Uterus (tissue), 3 donors: ENCODE measurements at regions not wholly inside any gene's neighbourhood (a gene's known extent, or its start where the extent isn't known, plus 50 kb on each side); places are given as distances from the start of the nearest gene placed in this dataset.

Experiments
- DNase-seq, 2 donors: peaks; one replicate each; pipeline ENCODE4 v3.0.0-alpha.2; 2019 to 2020
- H3K27ac ChIP-seq, 2 donors: fragments of 200-600 bp; sonication (generic); 1 replicate in 1 of 2; 2 replicates in 1 of 2; pipeline ENCODE4 v1.5.1; 2016 to 2018
- H3K27me3 ChIP-seq, 2 donors: fragments of 200-600 bp; sonication (generic); one replicate each; pipeline ENCODE4 v1.5.1; 2018 to 2019; ENCODE audit warnings: control low read depth in 1 of 2
- H3K36me3 ChIP-seq, 2 donors: fragments of 200-600 bp; sonication (generic); one replicate each; pipeline ENCODE4 v1.5.1; 2019; ENCODE audit warnings: control low read depth in 1 of 2
- H3K4me1 ChIP-seq, 2 donors: fragments of 200-600 bp; sonication (generic); one replicate each; pipeline ENCODE4 v1.5.1; 2018 to 2019; ENCODE audit warnings: control low read depth in 1 of 2
- H3K4me3 ChIP-seq, 2 donors: fragments of 200-600 bp; sonication (generic); 1 replicate in 1 of 2; 2 replicates in 1 of 2; pipeline ENCODE4 v1.5.1; 2018 to 2019; ENCODE audit warnings: mild to moderate bottlenecking in 1 of 2
- H3K9me3 ChIP-seq, 2 donors: fragments of 200-600 bp; sonication (generic); one replicate each; pipeline ENCODE4 v1.5.1; 2019; ENCODE audit warnings: control low read depth in 1 of 2
- CTCF ChIP-seq, 4 experiments: fragments of 200-600 bp in 2 of 4; fragments of 450-650 bp in 2 of 4; sonication (generic) in 2 of 4; IDR thresholded peaks; one replicate each; pipeline ENCODE4 v1.5.1; 2016 to 2019; ENCODE audit warnings: antibody characterized with exemption in 4 of 4, mild to moderate bottlenecking in 2 of 4, moderate library complexity in 1 of 4
- POLR2A ChIP-seq, 2 donors: fragments of 450-650 bp; IDR thresholded peaks; one replicate each; pipeline ENCODE4 v1.6.1; 2016; ENCODE audit warnings: antibody characterized with exemption in 2 of 2, mild to moderate bottlenecking in 1 of 2, moderate library complexity in 1 of 2
- intact Hi-C: fragments of 100-400 bp; cut with DNase I; formaldehyde crosslinking; loops from one replicate; pipeline ENCODE4 v1.15.1; 2023; ENCODE audit warnings: low total_unique reads
- donor health status: DM: yes; HTN: yes; CAD: no.

DNA sequence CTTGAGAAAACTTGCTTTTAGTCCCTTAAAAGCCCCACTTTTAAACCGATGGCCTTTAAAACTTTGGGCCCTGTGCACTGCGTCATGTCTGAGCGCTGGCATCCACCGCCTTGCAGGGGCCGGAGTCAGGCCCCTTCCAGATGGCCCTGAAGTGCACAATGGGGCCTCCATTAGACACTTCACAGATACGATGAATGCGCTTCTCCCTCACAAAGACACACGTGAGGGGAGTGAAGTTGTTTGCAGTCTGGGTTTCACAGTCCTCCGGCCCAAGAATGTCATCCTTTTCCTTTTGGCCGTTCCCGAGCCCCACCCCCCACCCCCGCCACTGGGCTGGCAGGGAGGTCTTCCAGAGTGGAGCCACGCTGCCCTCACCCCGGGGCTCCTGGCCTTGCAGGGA lies 415.1 kb upstream of the SALL3 start:
- TF ChIP-seq POLR2A (IDR thresholded peaks at IDR 0.05) (no peak), CTCF (IDR thresholded peaks at IDR 0.05) (no peak)
- no peak overlapping the region for H3K4me3 ChIP-seq
- H3K36me3 ChIP-seq = no peaks in the 10 kb centered on the region
- no peaks in the 10 kb centered on the region for H3K9me3 ChIP-seq
- no peak overlapping the region for H3K27ac ChIP-seq
- H3K27me3 ChIP-seq = no peaks in the 10 kb centered on the region
- no peaks in the 10 kb centered on the region for H3K4me1 ChIP-seq
- intact Hi-C loops = no loop called here
- no peak for DNase-seq

DNA sequence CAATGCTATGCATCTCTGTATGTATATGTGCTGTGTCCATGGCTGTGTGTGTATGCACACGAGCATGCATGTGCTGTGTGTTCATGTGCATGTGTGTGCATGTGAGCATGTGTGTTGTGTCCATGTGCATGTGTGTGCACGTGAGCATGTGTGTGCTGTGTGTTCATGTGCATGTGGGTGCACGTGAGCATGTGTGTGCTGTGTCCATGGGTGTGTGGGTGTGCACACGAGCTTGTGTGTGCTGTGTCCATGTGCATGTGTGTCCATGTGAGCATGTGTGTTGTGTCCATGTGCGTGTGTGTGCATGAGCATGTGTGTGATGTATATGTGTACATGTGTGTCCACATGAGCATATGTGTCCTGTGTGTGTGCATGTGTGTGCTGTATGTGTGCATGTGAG lies 414.4 kb upstream of the SALL3 start:
- no peaks in the 10 kb centered on the region for H3K9me3 ChIP-seq
- TF ChIP-seq CTCF (IDR thresholded peaks at IDR 0.05) (no peak), POLR2A (IDR thresholded peaks at IDR 0.05) (no peak)
- no peak overlapping the region for H3K27ac ChIP-seq
- no peak overlapping the region for H3K4me3 ChIP-seq
- no peaks in the 10 kb centered on the region for H3K27me3 ChIP-seq
- H3K4me1 ChIP-seq = no peaks in the 10 kb centered on the region
- intact Hi-C loops = no loop called here
- DNase-seq = no peak
- no peaks in the 10 kb centered on the region for H3K36me3 ChIP-seq

DNA sequence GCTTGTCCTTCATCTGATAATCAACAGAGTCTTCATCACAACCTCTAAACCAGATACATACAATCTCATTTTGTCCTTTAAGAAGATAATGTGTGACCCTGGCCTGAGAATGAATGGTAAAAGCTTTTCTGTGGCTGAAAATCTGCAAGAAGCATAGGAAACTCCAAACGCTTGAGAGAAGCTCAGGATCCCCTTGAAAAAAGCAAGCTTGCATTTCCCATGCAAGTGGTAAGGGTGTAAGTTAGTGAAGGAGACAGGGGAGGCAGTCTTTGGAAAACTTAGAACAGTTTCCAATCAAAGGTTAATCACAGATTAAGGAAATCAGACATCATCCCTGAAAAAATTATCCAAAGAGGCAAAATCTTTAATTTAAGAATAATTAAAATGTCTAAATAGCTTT lies 413.6 kb upstream of the SALL3 start:
- no peak for DNase-seq
- TF ChIP-seq POLR2A (IDR thresholded peaks at IDR 0.05) (no peak), CTCF (IDR thresholded peaks at IDR 0.05) (no peak)
- intact Hi-C loops = no loop called here
- no peak overlapping the region for H3K27ac ChIP-seq
- H3K9me3 ChIP-seq = no peaks in the 10 kb centered on the region
- no peaks in the 10 kb centered on the region for H3K36me3 ChIP-seq
- H3K4me3 ChIP-seq = no peak overlapping the region
- no peaks in the 10 kb centered on the region for H3K27me3 ChIP-seq
- H3K4me1 ChIP-seq = no peaks in the 10 kb centered on the region

- Histone ChIP-seq H3K36me3 (no peaks in the 10 kb centered on the region), H3K27ac (no peak overlapping the region), H3K9me3 (no peaks in the 10 kb centered on the region), H3K4me1 (no peaks in the 10 kb centered on the region), H3K27me3 (no peaks in the 10 kb centered on the region), H3K4me3 (no peak overlapping the region)
- DNase-seq = no peak
- TF ChIP-seq POLR2A (IDR thresholded peaks at IDR 0.05) = no peak
- intact Hi-C loops = no loop called here
These were observed 412.9 kb upstream of the SALL3 start for GRCh38 chr18:78566720-78567119.

GRCh38 chr18:78571063-78571785 lies 408.4 kb upstream of the SALL3 start:
- Histone ChIP-seq H3K36me3 (no peaks in the 10 kb centered on the region), H3K27me3 (no peaks in the 10 kb centered on the region), H3K9me3 (peaks cover 0 to 3% of the 10 kb centered on the region in 2 donors), H3K27ac (no peak overlapping the region), H3K4me3 (no peak overlapping the region), H3K4me1 (no peaks in the 10 kb centered on the region)
- TF ChIP-seq POLR2A (IDR thresholded peaks at IDR 0.05) (no peak), CTCF (IDR thresholded peaks at IDR 0.05) (no peak)
- intact Hi-C loops = no loop called here
- DNase-seq = no peak
